Testis (tissue), 2 donors: ENCODE measurements at regions not wholly inside any gene's neighbourhood (a gene's known extent, or its start where the extent isn't known, plus 50 kb on each side); places are given as distances from the start of the nearest gene placed in this dataset.

Experiments
- DNase-seq: peaks from one replicate; pipeline ENCODE4 v3.0.0-alpha.2; 2019
- H3K27ac ChIP-seq, 2 donors: fragments of 200-600 bp; sonication (generic); one replicate each; pipeline ENCODE4 v1.5.1; 2019
- H3K27me3 ChIP-seq: fragments of 200-600 bp; sonication (generic); one replicate; pipeline ENCODE4 v1.5.1; 2019
- H3K36me3 ChIP-seq: fragments of 200-600 bp; sonication (generic); one replicate; pipeline ENCODE4 v1.5.1; 2017; ENCODE audit warnings: low read depth; ENCODE audit errors: missing control alignments
- H3K4me1 ChIP-seq: fragments of 200-600 bp; sonication (generic); one replicate; pipeline ENCODE4 v1.5.1; 2019
- H3K4me3 ChIP-seq, 2 donors: fragments of 200-600 bp; sonication (generic); one replicate each; pipeline ENCODE4 v1.5.1; 2017 to 2019
- H3K9me3 ChIP-seq: fragments of 200-600 bp; sonication (generic); one replicate; pipeline ENCODE4 v1.5.1; 2017
- CTCF ChIP-seq, 3 experiments: fragments of 450-650 bp in 2 of 3; fragments of 200-600 bp in 1 of 3; sonication (generic) in 1 of 3; IDR thresholded peaks; one replicate each; pipeline ENCODE4 v1.5.1; 2016 to 2019; ENCODE audit warnings: antibody characterized with exemption in 3 of 3, mild to moderate bottlenecking in 2 of 3, moderate library complexity in 1 of 3
- POLR2A ChIP-seq: fragments of 450-650 bp; IDR thresholded peaks from one replicate; pipeline ENCODE4 v1.6.1; 2017; ENCODE audit warnings: antibody characterized with exemption, mild to moderate bottlenecking, moderate library complexity
- WGBS, 2 donors: methylation state at CpG; one replicate each; pipeline ENCODE4 v1.1.5; 2018; 5-methylcytosine and 5-hydroxymethylcytosine counted together
- intact Hi-C: fragments of 100-400 bp; cut with DNase I; formaldehyde crosslinking; loops from one replicate; pipeline ENCODE4 v1.15.1; 2023; ENCODE audit warnings: low total_unique reads

- intact Hi-C loops = no loop called here
- Histone ChIP-seq H3K4me3 (no peak overlapping the region), H3K9me3 (no peaks in the 10 kb centered on the region), H3K36me3 (no peaks in the 10 kb centered on the region), H3K27me3 (no peaks in the 10 kb centered on the region), H3K27ac (no peak overlapping the region), H3K4me1 (no peaks in the 10 kb centered on the region)
- WGBS, 2 donors = 49 to 55% methylated on average over 3 of the region's 3 CpGs
- no peak for DNase-seq
- TF ChIP-seq POLR2A (no peak), CTCF (IDR thresholded peaks at IDR 0.05) (no peak)
Measured at GRCh38 chr10:64503429-64503828, 982.2 kb downstream of the REEP3 start.

- no peak for TF ChIP-seq CTCF (IDR thresholded peaks at IDR 0.05)
- no peak for TF ChIP-seq POLR2A
- H3K36me3 ChIP-seq = no peaks in the 10 kb centered on the region
- no peak for DNase-seq
- H3K27me3 ChIP-seq = no peaks in the 10 kb centered on the region
- H3K27ac ChIP-seq = no peak overlapping the region
- no peaks in the 10 kb centered on the region for H3K4me1 ChIP-seq
- intact Hi-C loops = no loop called here
- no peaks in the 10 kb centered on the region for H3K9me3 ChIP-seq
- WGBS, 2 donors = 65 to 83% methylated on average over 1 of the region's 1 CpG
- no peak overlapping the region for H3K4me3 ChIP-seq
Measured at GRCh38 chr10:64505501-64505900, 984.3 kb downstream of the REEP3 start.

GRCh38 chr10:64506963-64507362, 985.8 kb downstream of the REEP3 start:
- no peaks in the 10 kb centered on the region for H3K4me1 ChIP-seq
- H3K9me3 ChIP-seq = no peaks in the 10 kb centered on the region
- no peak overlapping the region for H3K27ac ChIP-seq
- no peaks in the 10 kb centered on the region for H3K27me3 ChIP-seq
- H3K36me3 ChIP-seq = no peaks in the 10 kb centered on the region
- no peak overlapping the region for H3K4me3 ChIP-seq
- 62 to 68% methylated on average over 3 of the region's 3 CpGs for WGBS, 2 donors
- intact Hi-C loops = no loop called here
- DNase-seq = no peak
- no peak for TF ChIP-seq CTCF (IDR thresholded peaks at IDR 0.05)
- no peak for TF ChIP-seq POLR2A

GRCh38 chr10:64507651-64508028, 986.4 kb downstream of the REEP3 start:
- no peak overlapping the region for H3K4me3 ChIP-seq
- intact Hi-C loops = no loop called here
- DNase-seq = no peak
- H3K4me1 ChIP-seq = no peaks in the 10 kb centered on the region
- WGBS, 2 donors = 50 to 60% methylated on average over 2 of the region's 2 CpGs
- TF ChIP-seq POLR2A (no peak), CTCF (IDR thresholded peaks at IDR 0.05) (no peak)
- no peaks in the 10 kb centered on the region for H3K27me3 ChIP-seq
- H3K27ac ChIP-seq = no peak overlapping the region
- H3K36me3 ChIP-seq = no peaks in the 10 kb centered on the region
- no peaks in the 10 kb centered on the region for H3K9me3 ChIP-seq

GRCh38 chr10:64508029-64508661, 986.9 kb downstream of the REEP3 start:
- intact Hi-C loops = no loop called here
- Histone ChIP-seq H3K36me3 (no peaks in the 10 kb centered on the region), H3K9me3 (no peaks in the 10 kb centered on the region), H3K27ac (no peak overlapping the region), H3K4me1 (no peaks in the 10 kb centered on the region), H3K27me3 (no peaks in the 10 kb centered on the region), H3K4me3 (no peak overlapping the region)
- 33 to 38% methylated on average over 2 of the region's 2 CpGs for WGBS, 2 donors
- no peak for TF ChIP-seq CTCF (IDR thresholded peaks at IDR 0.05)
- no peak for TF ChIP-seq POLR2A
- DNase-seq = no peak
